Endothelial cell of umbilical vein (primary cell): ENCODE measurements at regions not wholly inside any gene's neighbourhood (a gene's known extent, or its start where the extent isn't known, plus 50 kb on each side); places are given as distances from the start of the nearest gene placed in this dataset.

Experiments
- BruUV-seq: library from RNA; stranded (reverse); fragments of 400-500 nt; replicated peaks from 2 replicates; lab custom pipeline; 2021; lab: Mats Ljungman, UMichigan
- CTCF ChIA-PET: fragments of 300-600, 350-600 bp; sonication (Branson Sonifier 250); formaldehyde crosslinking; loops from one replicate; lab custom pipeline; 2021; ENCODE audit warnings: antibody characterized with exemption, inconsistent platforms; lab: Charles Lee
- POLR2A ChIA-PET: fragments of 300-600, 350-600 bp; sonication (Branson Sonifier 250); formaldehyde crosslinking; loops from one replicate; lab custom pipeline; 2021; ENCODE audit warnings: antibody characterized with exemption, inconsistent platforms; lab: Charles Lee
- DNase-seq: peaks from one replicate; pipeline ENCODE4 v3.0.0-alpha.2; 2011; ENCODE audit warnings: low read depth, low spot score
- FAIRE-seq: peaks from 2 replicates; lab custom pipeline; 2011; peaks lifted over from hg19 to GRCh38; lab: Jason Lieb, UNC
- H2AFZ ChIP-seq: 2 replicates; pipeline ENCODE4 v1.6.0; 2012; ENCODE audit warnings: low read depth, low read length, control low read depth, inconsistent platforms
- H3K27ac ChIP-seq: 2 replicates; pipeline ENCODE4 v1.5.1; 2011; ENCODE audit warnings: low read depth, mild to moderate bottlenecking, control low read depth, low read length, moderate library complexity; ENCODE audit not compliant: insufficient read depth
- H3K27me3 ChIP-seq, 2 experiments: 2 replicates each; pipeline versions ENCODE4 v1.6.0 to v1.6.1; 2011; ENCODE audit warnings: low read length in 2 of 2, mixed read lengths in 1 of 2; ENCODE audit not compliant: control insufficient read depth in 2 of 2, insufficient read depth in 2 of 2
- H3K36me3 ChIP-seq, 2 experiments: 2 replicates in 1 of 2; 3 replicates in 1 of 2; pipeline ENCODE4 v1.5.1; 2011; ENCODE audit warnings: low read length in 2 of 2, mild to moderate bottlenecking in 1 of 2, moderate library complexity in 1 of 2; ENCODE audit not compliant: control insufficient read depth in 2 of 2, insufficient read depth in 2 of 2; ENCODE audit errors: extremely low read depth in 1 of 2
- H3K4me1 ChIP-seq: 3 replicates; pipeline ENCODE4 v1.5.1; 2011; ENCODE audit warnings: mild to moderate bottlenecking, low read length; ENCODE audit not compliant: control insufficient read depth, insufficient read depth; ENCODE audit errors: extremely low read depth
- H3K4me2 ChIP-seq: 2 replicates; pipeline ENCODE4 v1.6.1; 2011; ENCODE audit warnings: low read length, control low read depth, mixed read lengths; ENCODE audit not compliant: insufficient read depth
- H3K4me3 ChIP-seq, 3 experiments: fragments of 200-600 bp in 1 of 3; sonication (generic), shearing (Covaris generic) in 1 of 3; replicated peaks in 1 of 3; 2 replicates each; pipeline ENCODE4 v1.5.1; 2011 to 2016; ENCODE audit warnings: control low read depth in 3 of 3, low read length in 3 of 3, mild to moderate bottlenecking in 2 of 3, inconsistent platforms in 1 of 3, low read depth in 1 of 3, moderate library complexity in 1 of 3; ENCODE audit not compliant: insufficient read depth in 1 of 3
- H3K79me2 ChIP-seq: 2 replicates; pipeline ENCODE4 v1.6.0; 2012; ENCODE audit warnings: low read length, inconsistent platforms; ENCODE audit not compliant: control insufficient read depth, insufficient read depth
- H3K9ac ChIP-seq: replicated peaks from 2 replicates; pipeline ENCODE3; 2011; ENCODE audit warnings: low read length, control low read depth; ENCODE audit not compliant: insufficient read depth; ENCODE audit errors: extremely low read depth
- H3K9me1 ChIP-seq: replicated peaks from 3 replicates; pipeline ENCODE4 v1.6.0; 2011; ENCODE audit warnings: mild to moderate bottlenecking, low read length; ENCODE audit not compliant: control insufficient read depth, insufficient read depth; ENCODE audit errors: extremely low read depth
- H3K9me3 ChIP-seq: replicated peaks from 2 replicates; pipeline ENCODE4 v1.5.1; 2012; ENCODE audit warnings: low read length, inconsistent platforms; ENCODE audit not compliant: control insufficient read depth, insufficient read depth
- H4K20me1 ChIP-seq: replicated peaks from 2 replicates; pipeline ENCODE3; 2011; ENCODE audit warnings: mild to moderate bottlenecking, low read length; ENCODE audit not compliant: control insufficient read depth, insufficient read depth; ENCODE audit errors: extremely low read depth
- EZH2 ChIP-seq: IDR thresholded peaks from 2 replicates; pipeline ENCODE4 v1.6.1; 2012; ENCODE audit warnings: borderline replicate concordance, low read depth, mild to moderate bottlenecking, moderate library complexity, low read length, inconsistent platforms; ENCODE audit not compliant: severe bottlenecking
- FOS ChIP-seq: IDR thresholded peaks from 2 replicates; pipeline ENCODE4 v1.6.1; 2011; ENCODE audit warnings: mild to moderate bottlenecking, low read length, moderate library complexity, borderline replicate concordance; ENCODE audit not compliant: insufficient read depth
- GATA2 ChIP-seq: IDR thresholded peaks from 2 replicates; pipeline ENCODE4 v1.7.0; 2011; ENCODE audit warnings: low read depth, mild to moderate bottlenecking, moderate library complexity, mixed read lengths, low read length; ENCODE audit not compliant: insufficient read length, insufficient read depth
- JUN ChIP-seq: IDR thresholded peaks from 2 replicates; pipeline ENCODE4 v1.6.1; 2011; ENCODE audit warnings: borderline replicate concordance, low read depth; ENCODE audit not compliant: insufficient read length, insufficient read depth
- MAX ChIP-seq: IDR thresholded peaks from 2 replicates; pipeline ENCODE4 v1.6.1; 2011; ENCODE audit not compliant: insufficient read depth, insufficient read length
- MYC ChIP-seq: IDR thresholded peaks from one replicate; pipeline ENCODE4 v1.6.1; 2011; ENCODE audit warnings: mild to moderate bottlenecking, low read depth, low read length
- POLR2A ChIP-seq: IDR thresholded peaks from 2 replicates; pipeline ENCODE4 v1.6.1; 2012; ENCODE audit warnings: low read depth, mild to moderate bottlenecking, control low read depth, low read length
- POLR2AphosphoS5 ChIP-seq: IDR thresholded peaks from 2 replicates; pipeline ENCODE4 v1.6.1; 2012; ENCODE audit warnings: low read depth, mild to moderate bottlenecking, control low read depth, low read length, moderate library complexity; ENCODE audit not compliant: insufficient read depth
- dilution Hi-C: fragments of 300-500 bp; cut with MboI; formaldehyde crosslinking; loops from one replicate; pipeline ENCODE4 v1.15.0; 2019; ENCODE audit warnings: low sequenced_read_pairs; ENCODE audit not compliant: extremely low pct_ligation_motif_present
- intact Hi-C: fragments of 100-400 bp; cut with micrococcal nuclease; formaldehyde crosslinking; loops from one replicate; pipeline ENCODE4 v1.10.0; 2022
- TF ChIP-seq, protein P1 (sequence below), 2 donors: IDR thresholded peaks; 1 replicate in 1 of 2; 2 replicates in 1 of 2; pipeline ENCODE4 v1.5.1; 2011; ENCODE audit warnings: low read length in 2 of 2, mild to moderate bottlenecking in 2 of 2, moderate library complexity in 2 of 2, control low read depth in 1 of 2, inconsistent platforms in 1 of 2, low read depth in 1 of 2; ENCODE audit not compliant: insufficient read depth in 1 of 2; ENCODE audit errors: extremely low read depth in 1 of 2

DNA sequence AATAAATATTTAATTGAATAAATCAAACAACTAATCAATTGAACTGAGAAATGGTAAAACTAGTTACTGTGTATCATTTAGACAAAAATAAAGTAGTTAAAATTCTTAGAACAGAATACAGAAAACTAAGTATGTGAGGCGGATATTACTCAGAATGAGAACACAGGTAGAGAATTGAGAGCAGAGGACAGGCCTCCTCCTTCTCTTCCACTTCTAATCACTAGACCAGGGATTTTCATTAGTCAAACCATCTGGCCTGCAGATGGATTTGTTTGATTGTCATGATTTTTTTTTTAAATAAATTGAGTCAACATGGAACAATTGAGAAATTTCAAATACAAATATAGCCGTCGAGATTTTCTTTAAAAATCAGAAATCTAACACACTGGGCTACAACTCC lies 198.6 kb upstream of the HMHB1 start:
- dilution Hi-C loops = no loop called here
- FAIRE-seq = no peak
- no peaks in the 10 kb centered on the region for H3K4me1 ChIP-seq

More for the DNA sequence above, 198.6 kb upstream of the HMHB1 start:
- Histone ChIP-seq H3K4me2 (no peak overlapping the region), H3K79me2 (no peaks in the 10 kb centered on the region), H3K9ac (no peak overlapping the region), H2AFZ (no peak overlapping the region), H3K27ac (no peak overlapping the region), H3K4me3 (no peak overlapping the region), H3K9me3 (no peaks in the 10 kb centered on the region), H3K27me3 (no peaks in the 10 kb centered on the region), H3K36me3 (no peaks in the 10 kb centered on the region), H3K9me1 (no peaks in the 10 kb centered on the region), H4K20me1 (no peaks in the 10 kb centered on the region)
- TF ChIP-seq MYC = no peak
- no peak for TF ChIP-seq FOS
- TF ChIP-seq, protein P1, sequence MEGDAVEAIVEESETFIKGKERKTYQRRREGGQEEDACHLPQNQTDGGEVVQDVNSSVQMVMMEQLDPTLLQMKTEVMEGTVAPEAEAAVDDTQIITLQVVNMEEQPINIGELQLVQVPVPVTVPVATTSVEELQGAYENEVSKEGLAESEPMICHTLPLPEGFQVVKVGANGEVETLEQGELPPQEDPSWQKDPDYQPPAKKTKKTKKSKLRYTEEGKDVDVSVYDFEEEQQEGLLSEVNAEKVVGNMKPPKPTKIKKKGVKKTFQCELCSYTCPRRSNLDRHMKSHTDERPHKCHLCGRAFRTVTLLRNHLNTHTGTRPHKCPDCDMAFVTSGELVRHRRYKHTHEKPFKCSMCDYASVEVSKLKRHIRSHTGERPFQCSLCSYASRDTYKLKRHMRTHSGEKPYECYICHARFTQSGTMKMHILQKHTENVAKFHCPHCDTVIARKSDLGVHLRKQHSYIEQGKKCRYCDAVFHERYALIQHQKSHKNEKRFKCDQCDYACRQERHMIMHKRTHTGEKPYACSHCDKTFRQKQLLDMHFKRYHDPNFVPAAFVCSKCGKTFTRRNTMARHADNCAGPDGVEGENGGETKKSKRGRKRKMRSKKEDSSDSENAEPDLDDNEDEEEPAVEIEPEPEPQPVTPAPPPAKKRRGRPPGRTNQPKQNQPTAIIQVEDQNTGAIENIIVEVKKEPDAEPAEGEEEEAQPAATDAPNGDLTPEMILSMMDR (IDR thresholded peaks at IDR 0.05; ENCODE audit: extremely low read depth in 1 of 2, insufficient read depth in 1 of 2, low read depth in 1 of 2, low read length in 2 of 2) = no peak
- TF ChIP-seq GATA2 = no peak
- no peak for TF ChIP-seq POLR2AphosphoS5
- TF ChIP-seq EZH2 = no peak
- TF ChIP-seq JUN = no peak
- TF ChIP-seq POLR2A = no peak
- no peak for TF ChIP-seq MAX
- intact Hi-C loops = no loop called here
- BruUV-seq = no TSS peak
- CTCF ChIA-PET = no interaction called here
- DNase-seq = no peak
- POLR2A ChIA-PET = no interaction called here
